ENCODE measurements at regions not wholly inside any gene's neighbourhood (a gene's known extent, or its start where the extent isn't known, plus 50 kb on each side); places are given as distances from the start of the nearest gene placed in this dataset.

DNA sequence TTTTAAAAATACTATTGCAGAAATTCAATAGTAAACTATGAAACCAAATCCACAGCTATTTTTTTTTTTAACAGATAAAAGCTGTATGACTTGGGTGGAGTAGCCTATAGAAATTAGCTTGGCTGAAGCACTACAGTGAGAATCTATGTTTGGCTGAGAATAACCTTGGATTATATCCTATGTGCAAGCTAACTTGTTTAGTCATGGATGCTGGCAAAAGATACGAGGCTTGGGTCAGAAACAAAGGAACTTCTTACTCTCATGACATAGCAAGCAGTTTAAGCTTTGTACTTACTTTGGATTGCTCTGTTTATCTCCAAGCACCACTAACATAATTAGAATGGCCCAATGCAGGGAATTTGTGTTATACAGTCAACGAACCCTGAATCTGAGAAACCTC, 119.2 kb upstream of the GRID2 start:
- TF ChIP-seq, protein P1, sequence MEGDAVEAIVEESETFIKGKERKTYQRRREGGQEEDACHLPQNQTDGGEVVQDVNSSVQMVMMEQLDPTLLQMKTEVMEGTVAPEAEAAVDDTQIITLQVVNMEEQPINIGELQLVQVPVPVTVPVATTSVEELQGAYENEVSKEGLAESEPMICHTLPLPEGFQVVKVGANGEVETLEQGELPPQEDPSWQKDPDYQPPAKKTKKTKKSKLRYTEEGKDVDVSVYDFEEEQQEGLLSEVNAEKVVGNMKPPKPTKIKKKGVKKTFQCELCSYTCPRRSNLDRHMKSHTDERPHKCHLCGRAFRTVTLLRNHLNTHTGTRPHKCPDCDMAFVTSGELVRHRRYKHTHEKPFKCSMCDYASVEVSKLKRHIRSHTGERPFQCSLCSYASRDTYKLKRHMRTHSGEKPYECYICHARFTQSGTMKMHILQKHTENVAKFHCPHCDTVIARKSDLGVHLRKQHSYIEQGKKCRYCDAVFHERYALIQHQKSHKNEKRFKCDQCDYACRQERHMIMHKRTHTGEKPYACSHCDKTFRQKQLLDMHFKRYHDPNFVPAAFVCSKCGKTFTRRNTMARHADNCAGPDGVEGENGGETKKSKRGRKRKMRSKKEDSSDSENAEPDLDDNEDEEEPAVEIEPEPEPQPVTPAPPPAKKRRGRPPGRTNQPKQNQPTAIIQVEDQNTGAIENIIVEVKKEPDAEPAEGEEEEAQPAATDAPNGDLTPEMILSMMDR (IDR thresholded peaks at IDR 0.05) = no peak
- TF ChIP-seq POLR2A (IDR thresholded peaks at IDR 0.05) = no peak
